ENCODE measurements at regions not wholly inside any gene's neighbourhood (a gene's known extent, or its start where the extent isn't known, plus 50 kb on each side); places are given as distances from the start of the nearest gene placed in this dataset.
A peak's percentile ranks its signal among the peaks of the same experiment; 100 is the strongest.

DNA sequence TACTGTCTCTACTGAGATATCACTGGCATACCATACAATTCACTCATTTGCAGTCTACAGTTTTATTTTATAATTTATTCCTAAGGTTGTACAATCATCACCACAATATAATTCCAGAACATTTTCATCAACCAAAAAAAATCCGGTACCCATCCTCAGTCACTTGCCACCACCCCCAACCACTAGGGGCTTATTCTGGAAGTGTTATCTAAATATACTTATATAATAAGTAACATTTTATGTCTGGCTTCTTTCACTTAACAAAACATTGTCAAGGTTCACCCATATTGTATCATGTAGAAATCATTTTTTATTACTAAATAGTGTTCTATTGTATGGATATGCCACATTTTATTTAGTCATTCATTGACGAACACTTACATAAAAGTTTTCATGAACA, 440.8 kb downstream of the RNF144A start:
- H3K4me3 ChIP-seq (ENCODE audit: low read depth, low read length, poor library complexity, severe bottlenecking), result no peak overlapping the region
- POLR2A ChIA-PET (ENCODE audit: low non-redundant PET), result no interaction called here
- no peaks in the 10 kb centered on the region for H3K27me3 ChIP-seq (replicated peaks; ENCODE audit: insufficient read depth, low read depth, low read length, poor library complexity)
- intact Hi-C loops (cut with micrococcal nuclease; ENCODE audit: unreplicated experiment), result no loop called here
- TF ChIP-seq, protein P1, sequence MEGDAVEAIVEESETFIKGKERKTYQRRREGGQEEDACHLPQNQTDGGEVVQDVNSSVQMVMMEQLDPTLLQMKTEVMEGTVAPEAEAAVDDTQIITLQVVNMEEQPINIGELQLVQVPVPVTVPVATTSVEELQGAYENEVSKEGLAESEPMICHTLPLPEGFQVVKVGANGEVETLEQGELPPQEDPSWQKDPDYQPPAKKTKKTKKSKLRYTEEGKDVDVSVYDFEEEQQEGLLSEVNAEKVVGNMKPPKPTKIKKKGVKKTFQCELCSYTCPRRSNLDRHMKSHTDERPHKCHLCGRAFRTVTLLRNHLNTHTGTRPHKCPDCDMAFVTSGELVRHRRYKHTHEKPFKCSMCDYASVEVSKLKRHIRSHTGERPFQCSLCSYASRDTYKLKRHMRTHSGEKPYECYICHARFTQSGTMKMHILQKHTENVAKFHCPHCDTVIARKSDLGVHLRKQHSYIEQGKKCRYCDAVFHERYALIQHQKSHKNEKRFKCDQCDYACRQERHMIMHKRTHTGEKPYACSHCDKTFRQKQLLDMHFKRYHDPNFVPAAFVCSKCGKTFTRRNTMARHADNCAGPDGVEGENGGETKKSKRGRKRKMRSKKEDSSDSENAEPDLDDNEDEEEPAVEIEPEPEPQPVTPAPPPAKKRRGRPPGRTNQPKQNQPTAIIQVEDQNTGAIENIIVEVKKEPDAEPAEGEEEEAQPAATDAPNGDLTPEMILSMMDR (conservative IDR thresholded peaks at IDR 0.05; ENCODE audit: low read depth, low read length), result no peak
- no peak for TF ChIP-seq EZH2 (IDR thresholded peaks at IDR 0.05; ENCODE audit: borderline replicate concordance, low read depth, low read length, poor library complexity, severe bottlenecking)
- BruUV-seq (replicated peaks), result no TSS peak
- H3K4me1 ChIP-seq (ENCODE audit: insufficient read depth, low read length, poor library complexity, severe bottlenecking), result no peaks in the 10 kb centered on the region
- no peaks in the 10 kb centered on the region for H3K9me3 ChIP-seq (ENCODE audit: low read depth, low read length, poor library complexity, severe bottlenecking)
- H3K36me3 ChIP-seq (ENCODE audit: insufficient read depth, low read length, poor library complexity, severe bottlenecking), result no peaks in the 10 kb centered on the region
- CTCF ChIA-PET, result no interaction called here
- no peak overlapping the region for H3K27ac ChIP-seq (ENCODE audit: low read depth, low read length, poor library complexity, severe bottlenecking)
- DNase-seq (ENCODE audit: low spot score), result no peak

DNA sequence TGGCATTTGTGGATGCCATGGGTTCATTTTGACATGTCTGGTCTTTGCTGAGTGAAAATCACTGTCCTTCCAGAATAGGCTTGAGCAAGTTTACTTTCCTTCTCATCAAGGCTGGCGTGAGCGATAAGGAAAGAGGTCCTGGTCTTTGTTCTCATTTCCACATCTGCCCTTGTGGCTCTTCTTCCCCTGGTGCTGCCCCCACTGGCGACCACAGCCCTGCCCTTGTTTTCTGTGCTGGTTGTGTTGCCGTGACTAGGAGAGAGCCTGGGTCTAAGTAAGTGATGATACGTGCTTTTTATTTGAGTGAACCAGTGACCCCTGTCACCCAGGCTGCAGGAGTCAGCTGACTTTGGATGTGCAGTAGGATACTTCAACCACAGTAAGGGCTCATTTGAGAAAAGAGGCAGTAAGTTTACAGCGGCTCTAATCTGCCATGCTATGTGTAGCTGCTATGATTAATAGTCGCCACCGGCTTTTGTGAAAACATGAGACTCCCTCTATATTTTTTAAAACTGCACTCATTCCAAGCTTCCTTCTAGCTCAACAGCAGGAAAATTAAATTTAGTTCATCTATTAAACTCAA, 441.7 kb downstream of the RNF144A start:
- Histone ChIP-seq H3K27ac (ENCODE audit: low read depth, low read length, poor library complexity, severe bottlenecking) (no peak overlapping the region), H3K36me3 (ENCODE audit: insufficient read depth, low read length, poor library complexity, severe bottlenecking) (no peaks in the 10 kb centered on the region), H3K4me1 (ENCODE audit: insufficient read depth, low read length, poor library complexity, severe bottlenecking) (no peaks in the 10 kb centered on the region), H3K4me3 (ENCODE audit: low read depth, low read length, poor library complexity, severe bottlenecking) (no peak overlapping the region), H3K9me3 (ENCODE audit: low read depth, low read length, poor library complexity, severe bottlenecking) (no peaks in the 10 kb centered on the region), H3K27me3 (replicated peaks; ENCODE audit: insufficient read depth, low read depth, low read length, poor library complexity) (no peaks in the 10 kb centered on the region)
- DNase-seq (ENCODE audit: low spot score), result no peak
- intact Hi-C loops (cut with micrococcal nuclease; ENCODE audit: unreplicated experiment), result no loop called here
- no TSS peak for BruUV-seq (replicated peaks)
- POLR2A ChIA-PET (ENCODE audit: low non-redundant PET), result no interaction called here
- CTCF ChIA-PET, result no interaction called here
- TF ChIP-seq EZH2 (IDR thresholded peaks at IDR 0.05; ENCODE audit: borderline replicate concordance, low read depth, low read length, poor library complexity, severe bottlenecking), result no peak
- TF ChIP-seq, protein P1 (conservative IDR thresholded peaks at IDR 0.05; ENCODE audit: low read depth, low read length), result no peak

DNA sequence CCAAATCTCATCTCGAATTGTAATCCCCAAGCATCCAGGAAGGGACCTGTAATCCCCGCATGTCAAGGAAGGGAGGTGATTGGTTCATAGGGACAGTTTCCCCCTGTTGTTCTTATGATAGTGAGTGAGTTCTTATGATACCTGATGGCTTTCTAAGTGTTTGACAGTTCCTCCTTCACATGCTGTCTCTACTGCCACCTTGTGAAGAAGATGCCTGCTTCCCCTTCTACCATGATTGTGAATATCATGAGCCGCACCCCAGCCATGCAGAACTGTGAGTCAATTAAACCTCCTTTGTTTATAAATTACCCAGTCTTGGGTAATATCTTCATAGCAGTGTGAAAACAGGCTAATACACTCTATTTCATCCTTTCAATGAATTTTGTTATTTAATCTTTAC, 446.7 kb downstream of the RNF144A start:
- ChIA-PET POLR2A (ENCODE audit: low non-redundant PET) (no interaction called here), CTCF (no interaction called here)
- no peak overlapping the region for H3K4me3 ChIP-seq (ENCODE audit: low read depth, low read length, poor library complexity, severe bottlenecking)
- peaks cover 4% of the 10 kb centered on the region for H3K9me3 ChIP-seq (ENCODE audit: low read depth, low read length, poor library complexity, severe bottlenecking)
- TF ChIP-seq, protein P1 (conservative IDR thresholded peaks at IDR 0.05; ENCODE audit: low read depth, low read length), result peak; percentile 40
- TF ChIP-seq EZH2 (IDR thresholded peaks at IDR 0.05; ENCODE audit: borderline replicate concordance, low read depth, low read length, poor library complexity, severe bottlenecking), result no peak
- intact Hi-C loops (cut with micrococcal nuclease; ENCODE audit: unreplicated experiment), result loop anchor here (5.0 kb wide), 1 partner anchor 162 kb away; no protein-coding TSS in a partner anchor
- no peaks in the 10 kb centered on the region for H3K27me3 ChIP-seq (replicated peaks; ENCODE audit: insufficient read depth, low read depth, low read length, poor library complexity)
- H3K36me3 ChIP-seq (ENCODE audit: insufficient read depth, low read length, poor library complexity, severe bottlenecking), result no peaks in the 10 kb centered on the region
- DNase-seq (ENCODE audit: low spot score), result peak; percentile 25
- no peaks in the 10 kb centered on the region for H3K4me1 ChIP-seq (ENCODE audit: insufficient read depth, low read length, poor library complexity, severe bottlenecking)
- BruUV-seq (replicated peaks), result no TSS peak
- H3K27ac ChIP-seq (ENCODE audit: low read depth, low read length, poor library complexity, severe bottlenecking), result no peak overlapping the region
